Panc1 (cell line): ENCODE measurements at regions not wholly inside any gene's neighbourhood (a gene's known extent, or its start where the extent isn't known, plus 50 kb on each side); places are given as distances from the start of the nearest gene placed in this dataset.

ENCODE experiments used
- ATAC-seq: fragments of 200-7000 bp; cut with Tn5 transposase; 2 replicates; pipeline ENCODE4 v1.9.1; 2020; ENCODE audit warnings: mild to moderate bottlenecking, moderate library complexity
- BruUV-seq: library from RNA; stranded (reverse); fragments of 400-500 nt; replicated peaks from 2 replicates; lab custom pipeline; 2021; lab: Mats Ljungman, UMichigan
- CTCF ChIA-PET: fragments of 300-600 bp; sonication (Branson Sonifier 250); formaldehyde crosslinking; loops from one replicate; lab custom pipeline; 2022; ENCODE audit warnings: antibody characterized with exemption; lab: Charles Lee
- POLR2A ChIA-PET: fragments of 300-600 bp; sonication (Branson Sonifier 250); formaldehyde crosslinking; loops from one replicate; lab custom pipeline; 2022; ENCODE audit warnings: antibody characterized with exemption; lab: Charles Lee
- DNase-seq: peaks from one replicate; pipeline ENCODE4 v3.0.0-alpha.2; 2010; ENCODE audit warnings: low read depth, low spot score
- H3K27ac ChIP-seq: 2 replicates; pipeline ENCODE4 v1.5.1; 2011; ENCODE audit warnings: mild to moderate bottlenecking, low read length, inconsistent platforms
- H3K27me3 ChIP-seq: fragments of 200-500 bp; sonication (Bioruptor generic); 2 replicates; pipeline ENCODE4 v1.6.0; 2014; ENCODE audit warnings: low read length, inconsistent platforms; ENCODE audit not compliant: control insufficient read depth, insufficient read depth
- H3K36me3 ChIP-seq: fragments of 200-500 bp; sonication (Bioruptor generic); 2 replicates; pipeline ENCODE4 v1.5.1; 2014; ENCODE audit warnings: inconsistent platforms, mild to moderate bottlenecking, low read length, moderate library complexity; ENCODE audit not compliant: control insufficient read depth, insufficient read depth
- H3K4me1 ChIP-seq: 2 replicates; pipeline ENCODE4 v1.5.1; 2011; ENCODE audit warnings: inconsistent platforms, mild to moderate bottlenecking, low read length, moderate library complexity; ENCODE audit not compliant: control insufficient read depth, insufficient read depth
- H3K4me3 ChIP-seq, 2 experiments: 2 replicates each; pipeline ENCODE4 v1.5.1; 2011 to 2012; ENCODE audit warnings: low read depth in 2 of 2, low read length in 2 of 2, mild to moderate bottlenecking in 2 of 2, inconsistent platforms in 1 of 2, moderate library complexity in 1 of 2
- H3K9me3 ChIP-seq: fragments of 200-500 bp; sonication (Bioruptor generic); 2 replicates; pipeline ENCODE4 v1.5.1; 2014; ENCODE audit warnings: low read depth, mild to moderate bottlenecking, inconsistent platforms, low read length, moderate library complexity; ENCODE audit not compliant: control insufficient read depth, insufficient read depth
- CTCF ChIP-seq: fragments of 450-650 bp; IDR thresholded peaks from 2 replicates; pipeline ENCODE4 v1.5.1; 2017; ENCODE audit warnings: mild to moderate bottlenecking
- POLR2AphosphoS5 ChIP-seq: IDR thresholded peaks from 2 replicates; pipeline ENCODE4 v1.6.1; 2012; ENCODE audit warnings: mild to moderate bottlenecking, low read depth, low read length, moderate library complexity
- SIN3A ChIP-seq: IDR thresholded peaks from 2 replicates; pipeline ENCODE4 v1.6.1; 2012; ENCODE audit warnings: low read depth, mild to moderate bottlenecking, low read length, moderate library complexity, borderline replicate concordance; ENCODE audit not compliant: insufficient read depth
- TCF7L2 ChIP-seq: IDR thresholded peaks from 2 replicates; pipeline ENCODE4 v1.6.1; 2011; ENCODE audit warnings: mild to moderate bottlenecking, low read depth, low read length, inconsistent platforms
- in situ Hi-C: cut with HindIII; loops from 2 replicates; pipeline ENCODE4 v1.10.0; 2016; ENCODE audit warnings: low sequenced_read_pairs, low pct_unique_long_range_greater_than_20kb
- intact Hi-C: fragments of 100-400 bp; cut with micrococcal nuclease; formaldehyde crosslinking; loops from one replicate; pipeline ENCODE4 v1.10.0; 2022; ENCODE audit not compliant: unreplicated experiment
- TF ChIP-seq, protein P1 (sequence below), 2 experiments: IDR thresholded peaks; 2 replicates each; pipeline ENCODE4 v1.6.1; 2011 to 2012; ENCODE audit warnings: low read depth in 2 of 2, control low read depth in 1 of 2, low read length in 1 of 2, mild to moderate bottlenecking in 1 of 2, moderate library complexity in 1 of 2; ENCODE audit not compliant: insufficient read depth in 1 of 2

DNA sequence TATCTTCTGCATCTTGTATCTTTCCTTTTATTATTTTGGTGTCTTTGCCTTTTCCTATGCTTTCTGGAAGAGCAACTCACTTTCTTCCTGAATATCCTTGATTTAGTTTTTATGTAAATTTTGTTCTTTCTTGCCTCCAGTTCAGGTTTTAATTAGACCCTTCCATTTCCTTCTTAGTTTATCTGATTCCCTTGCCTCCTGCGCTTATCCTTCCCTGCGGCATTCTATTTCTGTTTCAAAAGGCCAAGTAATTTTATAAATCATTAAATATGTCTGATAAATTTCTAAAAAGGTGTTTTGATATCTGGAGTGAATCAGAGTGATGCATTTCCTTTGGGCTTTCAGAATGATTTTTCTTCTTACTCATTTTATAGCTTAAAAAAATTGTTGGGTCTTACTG is 167.7 kb upstream of the WDR11 start:
- in situ Hi-C loops (no loop called here), intact Hi-C loops (no loop called here)
- no TSS peak for BruUV-seq

DNA sequence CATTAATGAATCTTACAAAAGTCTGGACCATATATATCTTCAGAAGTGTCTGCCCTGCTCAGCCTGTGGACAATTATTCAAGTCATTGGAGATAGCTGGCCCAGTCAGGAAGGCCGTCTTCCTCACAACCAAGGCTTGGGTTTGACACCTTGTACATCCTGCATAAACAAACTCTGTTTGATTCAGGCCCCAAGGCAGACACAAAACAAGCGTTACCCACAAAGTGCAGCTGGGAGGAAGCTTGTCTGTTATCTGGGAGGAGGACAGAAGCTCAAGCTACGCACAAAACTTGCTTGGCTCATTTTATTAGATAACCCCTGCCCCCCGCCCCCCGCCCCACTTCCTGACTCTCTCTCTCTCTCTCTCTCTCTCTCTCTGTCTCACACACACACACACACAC is 166.9 kb upstream of the WDR11 start:
- ChIA-PET POLR2A (no interaction called here), CTCF (no interaction called here)

More for the DNA sequence above, 167.7 kb upstream of the WDR11 start:
- ATAC-seq (no peak), DNase-seq (no peak)
- CTCF ChIA-PET, result no interaction called here
- H3K27ac ChIP-seq, result no peak overlapping the region
- no peaks in the 10 kb centered on the region for H3K4me1 ChIP-seq
- POLR2A ChIA-PET, result no interaction called here
- H3K27me3 ChIP-seq, result no peaks in the 10 kb centered on the region
- H3K9me3 ChIP-seq, result no peaks in the 10 kb centered on the region
- H3K4me3 ChIP-seq, result no peak overlapping the region
- TF ChIP-seq, protein P1, sequence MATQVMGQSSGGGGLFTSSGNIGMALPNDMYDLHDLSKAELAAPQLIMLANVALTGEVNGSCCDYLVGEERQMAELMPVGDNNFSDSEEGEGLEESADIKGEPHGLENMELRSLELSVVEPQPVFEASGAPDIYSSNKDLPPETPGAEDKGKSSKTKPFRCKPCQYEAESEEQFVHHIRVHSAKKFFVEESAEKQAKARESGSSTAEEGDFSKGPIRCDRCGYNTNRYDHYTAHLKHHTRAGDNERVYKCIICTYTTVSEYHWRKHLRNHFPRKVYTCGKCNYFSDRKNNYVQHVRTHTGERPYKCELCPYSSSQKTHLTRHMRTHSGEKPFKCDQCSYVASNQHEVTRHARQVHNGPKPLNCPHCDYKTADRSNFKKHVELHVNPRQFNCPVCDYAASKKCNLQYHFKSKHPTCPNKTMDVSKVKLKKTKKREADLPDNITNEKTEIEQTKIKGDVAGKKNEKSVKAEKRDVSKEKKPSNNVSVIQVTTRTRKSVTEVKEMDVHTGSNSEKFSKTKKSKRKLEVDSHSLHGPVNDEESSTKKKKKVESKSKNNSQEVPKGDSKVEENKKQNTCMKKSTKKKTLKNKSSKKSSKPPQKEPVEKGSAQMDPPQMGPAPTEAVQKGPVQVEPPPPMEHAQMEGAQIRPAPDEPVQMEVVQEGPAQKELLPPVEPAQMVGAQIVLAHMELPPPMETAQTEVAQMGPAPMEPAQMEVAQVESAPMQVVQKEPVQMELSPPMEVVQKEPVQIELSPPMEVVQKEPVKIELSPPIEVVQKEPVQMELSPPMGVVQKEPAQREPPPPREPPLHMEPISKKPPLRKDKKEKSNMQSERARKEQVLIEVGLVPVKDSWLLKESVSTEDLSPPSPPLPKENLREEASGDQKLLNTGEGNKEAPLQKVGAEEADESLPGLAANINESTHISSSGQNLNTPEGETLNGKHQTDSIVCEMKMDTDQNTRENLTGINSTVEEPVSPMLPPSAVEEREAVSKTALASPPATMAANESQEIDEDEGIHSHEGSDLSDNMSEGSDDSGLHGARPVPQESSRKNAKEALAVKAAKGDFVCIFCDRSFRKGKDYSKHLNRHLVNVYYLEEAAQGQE (IDR thresholded peaks at IDR 0.05; ENCODE audit: insufficient read depth in 1 of 2, low read depth in 2 of 2, low read length in 1 of 2), result no peak
- TF ChIP-seq SIN3A (no peak), TCF7L2 (no peak), CTCF (no peak), POLR2AphosphoS5 (no peak)
- no peaks in the 10 kb centered on the region for H3K36me3 ChIP-seq

More for the DNA sequence above, 166.9 kb upstream of the WDR11 start:
- Histone ChIP-seq H3K27ac (no peak overlapping the region), H3K9me3 (no peaks in the 10 kb centered on the region), H3K36me3 (no peaks in the 10 kb centered on the region), H3K27me3 (no peaks in the 10 kb centered on the region), H3K4me3 (no peak overlapping the region), H3K4me1 (no peaks in the 10 kb centered on the region)
- TF ChIP-seq, protein P1 (IDR thresholded peaks at IDR 0.05; ENCODE audit: insufficient read depth in 1 of 2, low read depth in 2 of 2, low read length in 1 of 2), result no peak
- TF ChIP-seq TCF7L2, result no peak
- no peak for TF ChIP-seq POLR2AphosphoS5
- TF ChIP-seq SIN3A, result no peak
- no peak for TF ChIP-seq CTCF
- in situ Hi-C loops (no loop called here), intact Hi-C loops (no loop called here)
- ATAC-seq, result no peak
- BruUV-seq, result no TSS peak
- no peak for DNase-seq
